GM18499 (cell line): ENCODE measurements at regions not wholly inside any gene's neighbourhood (a gene's known extent, or its start where the extent isn't known, plus 50 kb on each side); places are given as distances from the start of the nearest gene placed in this dataset.

ENCODE experiments used
- ATAC-seq: cut with Tn5 transposase; IDR thresholded peaks from one replicate; pipeline ENCODE4 v1.9.1; 2021; ENCODE audit warnings: moderate number of reproducible peaks; ENCODE audit not compliant: insufficient read depth, unreplicated experiment

GRCh38 chr4:96164814-96165351 is 325.0 kb downstream of the PDHA2 start:
- ATAC-seq = no peak

- no peak for ATAC-seq
Observed at GRCh38 chr4:96166806-96167205, 326.9 kb downstream of the PDHA2 start.

- no peak for ATAC-seq
Observed at GRCh38 chr4:96170198-96170597, 330.3 kb downstream of the PDHA2 start.

- no peak for ATAC-seq
Observed at GRCh38 chr4:96173756-96174155, 333.9 kb downstream of the PDHA2 start.

GRCh38 chr4:96175871-96176270 is 336.0 kb downstream of the PDHA2 start:
- no peak for ATAC-seq

- ATAC-seq = no peak
Observed at GRCh38 chr4:96183611-96184010, 343.7 kb downstream of the PDHA2 start.

GRCh38 chr4:96186593-96186992 is 346.7 kb downstream of the PDHA2 start:
- ATAC-seq = no peak

- no peak for ATAC-seq
Observed at GRCh38 chr4:96189761-96190160, 349.9 kb downstream of the PDHA2 start.

- ATAC-seq = no peak
Observed at GRCh38 chr4:96193061-96193460, 353.2 kb downstream of the PDHA2 start.

- ATAC-seq = no peak
Observed at GRCh38 chr4:96194993-96195392, 355.1 kb downstream of the PDHA2 start.

GRCh38 chr4:96205143-96205936 is 365.4 kb downstream of the PDHA2 start:
- no peak for ATAC-seq

- no peak for ATAC-seq
Observed at GRCh38 chr4:96227515-96227914, 387.6 kb downstream of the PDHA2 start.

GRCh38 chr4:96228463-96228862 is 388.6 kb downstream of the PDHA2 start:
- ATAC-seq = no peak

GRCh38 chr4:96240041-96240440 is 400.1 kb downstream of the PDHA2 start:
- ATAC-seq = no peak

GRCh38 chr4:96241819-96242218 is 401.9 kb downstream of the PDHA2 start:
- ATAC-seq = no peak

- no peak for ATAC-seq
Observed at GRCh38 chr4:96247096-96247495, 407.2 kb downstream of the PDHA2 start.

GRCh38 chr4:96248225-96248624 is 408.3 kb downstream of the PDHA2 start:
- no peak for ATAC-seq

GRCh38 chr4:96260064-96260682 is 420.3 kb downstream of the PDHA2 start:
- no peak for ATAC-seq

- no peak for ATAC-seq
Observed at GRCh38 chr4:96262057-96262456, 422.2 kb downstream of the PDHA2 start.

- no peak for ATAC-seq
Observed at GRCh38 chr4:96263291-96263690, 423.4 kb downstream of the PDHA2 start.

GRCh38 chr4:96264941-96265463 is 425.1 kb downstream of the PDHA2 start:
- ATAC-seq = no peak
